ENCODE measurements at regions not wholly inside any gene's neighbourhood (a gene's known extent, or its start where the extent isn't known, plus 50 kb on each side); places are given as distances from the start of the nearest gene placed in this dataset.

GRCh38 chr11:19357943-19358342 lies 117.2 kb upstream of the E2F8 start:
- POLR2A ChIA-PET (ENCODE audit: unreplicated experiment), result no interaction called here
- no peaks in the 10 kb centered on the region for H3K79me1 ChIP-seq (ENCODE audit: low read depth in 1 of 2, low read length in 2 of 2)
- no peak overlapping the region for H3K4me2 ChIP-seq (ENCODE audit: low read depth, low read length)
- 100% methylated on average over 3 of the region's 3 CpGs; no CpG with 5 or more reads in 1 of the 2 experiments for WGBS, 2 experiments (ENCODE audit: extremely low coverage in 2 of 2, insufficient read length in 1 of 2)
- in situ Hi-C loops (cut with MboI; ENCODE audit: low sequenced_read_pairs) (no loop called here), dilution Hi-C loops (cut with HindIII; ENCODE audit: low sequenced_read_pairs, unreplicated experiment) (no loop called here), intact Hi-C loops (cut with micrococcal nuclease) (no loop called here)
- H3K9me1 ChIP-seq (ENCODE audit: insufficient read depth, low read length), result peaks cover 6% of the 10 kb centered on the region; the same call in 1 of the 2 replicates
- no peak overlapping the region for H2AK9ac ChIP-seq (replicated peaks; ENCODE audit: low read depth, low read length, poor library complexity)
- no peaks in the 10 kb centered on the region for H3K9me3 ChIP-seq (ENCODE audit: control insufficient read depth, insufficient read depth, low read length)
- H4K5ac ChIP-seq (ENCODE audit: low read depth, low read length), result no peak overlapping the region
- peaks cover 5% of the 10 kb centered on the region for H3K4me1 ChIP-seq (ENCODE audit: control insufficient read depth, insufficient read depth, low read length)
- H2AFZ ChIP-seq (replicated peaks; ENCODE audit: low read length, poor library complexity), result no peak overlapping the region
- peak overlapping the region; percentile 44; the same call in 1 of the 3 replicates for H2BK15ac ChIP-seq (ENCODE audit: low read depth, low read length)
- no peak overlapping the region for H3K18ac ChIP-seq (ENCODE audit: low read depth, low read length)
- H3K23ac ChIP-seq (ENCODE audit: low read depth, low read length), result no peak overlapping the region
- CTCF ChIA-PET, result no interaction called here
- TF ChIP-seq MAZ (IDR thresholded peaks at IDR 0.05; ENCODE audit: borderline replicate concordance, low read depth, low read length) (no peak), RFX5 (IDR thresholded peaks at IDR 0.05; ENCODE audit: low read depth, low read length) (no peak), RCOR1 (IDR thresholded peaks at IDR 0.05; ENCODE audit: insufficient replicate concordance, low read length) (no peak), MAFK (IDR thresholded peaks at IDR 0.05; ENCODE audit: low read depth, low read length) (no peak), USF2 (IDR thresholded peaks at IDR 0.05; ENCODE audit: low read depth, low read length) (no peak), RAD21 (IDR thresholded peaks at IDR 0.05; ENCODE audit: low read length) (no peak), CEBPB (IDR thresholded peaks at IDR 0.05; ENCODE audit: low read depth, low read length) (no peak), SMC3 (IDR thresholded peaks at IDR 0.05; ENCODE audit: low read depth, low read length) (no peak), POLR2A (IDR thresholded peaks at IDR 0.05; ENCODE audit: low read depth, low read length) (no peak), BHLHE40 (IDR thresholded peaks at IDR 0.05; ENCODE audit: low read depth, low read length) (no peak), CHD1 (IDR thresholded peaks at IDR 0.05; ENCODE audit: low read depth, low read length) (no peak), FOS (IDR thresholded peaks at IDR 0.05; ENCODE audit: low read depth, low read length) (no peak), NFE2L2 (IDR thresholded peaks at IDR 0.05; ENCODE audit: low read depth, low read length) (no peak), MXI1 (IDR thresholded peaks at IDR 0.05; ENCODE audit: borderline replicate concordance, low read depth, low read length) (no peak), CTCF (conservative IDR thresholded peaks at IDR 0.05; ENCODE audit: low read depth, low read length) (no peak)
- no peak for DNase-seq
- no peak overlapping the region for H4K8ac ChIP-seq (ENCODE audit: low read depth in 2 of 2, low read length in 2 of 2)
- peaks cover 16% of the 10 kb centered on the region for H3K27me3 ChIP-seq (ENCODE audit: control insufficient read depth, insufficient read depth, low read length)
- no peak overlapping the region for H2BK5ac ChIP-seq (ENCODE audit: low read depth, low read length, poor library complexity, severe bottlenecking)
- H3K56ac ChIP-seq (ENCODE audit: extremely low read depth, insufficient read depth, low read length), result no peak overlapping the region
- no peak overlapping the region for H3K9ac ChIP-seq (ENCODE audit: low read depth, low read length)
- no peak overlapping the region for H2AK5ac ChIP-seq (ENCODE audit: low read depth, low read length)
- ATAC-seq (ENCODE audit: low read depth), result no peak
- no peak overlapping the region for H3K14ac ChIP-seq (replicated peaks; ENCODE audit: low read depth, low read length)
- H4K91ac ChIP-seq (ENCODE audit: insufficient read depth, low read depth, low read length), result peak overlapping the region; percentile 17; the same call in 1 of the 2 replicates
- H2BK120ac ChIP-seq (ENCODE audit: low read depth, low read length), result no peak overlapping the region
- H3K4me3 ChIP-seq (ENCODE audit: insufficient read depth, low read depth, low read length), result no peak overlapping the region
- BruUV-seq (replicated peaks), result no TSS peak
- no peaks in the 10 kb centered on the region for H4K20me1 ChIP-seq (ENCODE audit: insufficient read depth, low read length)
- H3K4ac ChIP-seq (ENCODE audit: low read depth, low read length), result no peak overlapping the region
- H2BK20ac ChIP-seq (ENCODE audit: low read depth, low read length), result no peak overlapping the region
- H3K27ac ChIP-seq (ENCODE audit: insufficient read depth, low read length), result no peak overlapping the region
- no peaks in the 10 kb centered on the region for H3K36me3 ChIP-seq (ENCODE audit: control insufficient read depth, insufficient read depth, low read length)
